Endothelial cell (in vitro differentiated cells): ENCODE measurements at regions not wholly inside any gene's neighbourhood (a gene's known extent, or its start where the extent isn't known, plus 50 kb on each side); places are given as distances from the start of the nearest gene placed in this dataset.
"Not testable (repeated sequence)": the region's sequence is repeated elsewhere in the genome, so short reads cannot be mapped to it uniquely, and the experiment has no call there.

Source experiments
- DNase-seq: peaks from one replicate; pipeline ENCODE4 v3.0.0; 2021; ENCODE audit warnings: low spot score
- H3K27ac Mint-ChIP-seq: one replicate; pipeline ENCODE4 v1.8.0; 2021; ENCODE audit warnings: mixed read lengths, inconsistent platforms; ENCODE audit not compliant: unreplicated experiment
- H3K27me3 Mint-ChIP-seq: one replicate; pipeline ENCODE4 v1.8.0; 2021; ENCODE audit warnings: mild to moderate bottlenecking, moderate library complexity, mixed read lengths, inconsistent platforms; ENCODE audit not compliant: unreplicated experiment
- H3K36me3 Mint-ChIP-seq: one replicate; pipeline ENCODE4 v1.8.0; 2021; ENCODE audit warnings: mild to moderate bottlenecking, low read depth, mixed read lengths, inconsistent platforms; ENCODE audit not compliant: unreplicated experiment
- H3K4me1 Mint-ChIP-seq: one replicate; pipeline ENCODE4 v1.8.0; 2021; ENCODE audit warnings: mild to moderate bottlenecking, mixed read lengths, inconsistent platforms; ENCODE audit not compliant: unreplicated experiment
- H3K4me3 Mint-ChIP-seq: one replicate; pipeline ENCODE4 v1.8.0; 2021; ENCODE audit warnings: mild to moderate bottlenecking, mixed read lengths, inconsistent platforms; ENCODE audit not compliant: unreplicated experiment
- H3K9me3 Mint-ChIP-seq: one replicate; pipeline ENCODE4 v1.8.0; 2021; ENCODE audit warnings: mixed read lengths, inconsistent platforms; ENCODE audit not compliant: unreplicated experiment
- TF ChIP-seq, protein P1 (sequence below): fragments of 200-600 bp; sonication (generic); IDR thresholded peaks from one replicate; pipeline ENCODE4 v1.5.0; 2021; ENCODE audit warnings: antibody characterized with exemption; ENCODE audit not compliant: unreplicated experiment

- no peaks in the 10 kb centered on the region for H3K9me3 Mint-ChIP-seq
- no peak overlapping the region for H3K27ac Mint-ChIP-seq
- H3K4me3 Mint-ChIP-seq = no peak overlapping the region
- TF ChIP-seq, protein P1, sequence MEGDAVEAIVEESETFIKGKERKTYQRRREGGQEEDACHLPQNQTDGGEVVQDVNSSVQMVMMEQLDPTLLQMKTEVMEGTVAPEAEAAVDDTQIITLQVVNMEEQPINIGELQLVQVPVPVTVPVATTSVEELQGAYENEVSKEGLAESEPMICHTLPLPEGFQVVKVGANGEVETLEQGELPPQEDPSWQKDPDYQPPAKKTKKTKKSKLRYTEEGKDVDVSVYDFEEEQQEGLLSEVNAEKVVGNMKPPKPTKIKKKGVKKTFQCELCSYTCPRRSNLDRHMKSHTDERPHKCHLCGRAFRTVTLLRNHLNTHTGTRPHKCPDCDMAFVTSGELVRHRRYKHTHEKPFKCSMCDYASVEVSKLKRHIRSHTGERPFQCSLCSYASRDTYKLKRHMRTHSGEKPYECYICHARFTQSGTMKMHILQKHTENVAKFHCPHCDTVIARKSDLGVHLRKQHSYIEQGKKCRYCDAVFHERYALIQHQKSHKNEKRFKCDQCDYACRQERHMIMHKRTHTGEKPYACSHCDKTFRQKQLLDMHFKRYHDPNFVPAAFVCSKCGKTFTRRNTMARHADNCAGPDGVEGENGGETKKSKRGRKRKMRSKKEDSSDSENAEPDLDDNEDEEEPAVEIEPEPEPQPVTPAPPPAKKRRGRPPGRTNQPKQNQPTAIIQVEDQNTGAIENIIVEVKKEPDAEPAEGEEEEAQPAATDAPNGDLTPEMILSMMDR = no peak
- H3K27me3 Mint-ChIP-seq = peaks cover 3% of the 10 kb centered on the region
- no peak for DNase-seq
- H3K4me1 Mint-ChIP-seq = peaks cover 2% of the 10 kb centered on the region
- no peaks in the 10 kb centered on the region for H3K36me3 Mint-ChIP-seq
Measured at GRCh38 chr1:221865808-221866207, 123.9 kb upstream of the DUSP10 start.

GRCh38 chr1:221863635-221864034 is 121.7 kb upstream of the DUSP10 start:
- DNase-seq = no peak
- TF ChIP-seq, protein P1 = no peak
- H3K4me1 Mint-ChIP-seq = peaks cover 2% of the 10 kb centered on the region
- peaks cover 3% of the 10 kb centered on the region for H3K27me3 Mint-ChIP-seq
- no peak overlapping the region for H3K4me3 Mint-ChIP-seq
- no peak overlapping the region for H3K27ac Mint-ChIP-seq
- no peaks in the 10 kb centered on the region for H3K36me3 Mint-ChIP-seq
- H3K9me3 Mint-ChIP-seq = no peaks in the 10 kb centered on the region

- TF ChIP-seq, protein P1 = no peak
- no peak for DNase-seq
- peaks cover 3% of the 10 kb centered on the region for H3K27me3 Mint-ChIP-seq
- H3K9me3 Mint-ChIP-seq = no peaks in the 10 kb centered on the region
- no peaks in the 10 kb centered on the region for H3K36me3 Mint-ChIP-seq
- H3K4me1 Mint-ChIP-seq = peaks cover 2% of the 10 kb centered on the region
- H3K27ac Mint-ChIP-seq = no peak overlapping the region
- no peak overlapping the region for H3K4me3 Mint-ChIP-seq
Measured at GRCh38 chr1:221862971-221863370, 121.1 kb upstream of the DUSP10 start.

DNA sequence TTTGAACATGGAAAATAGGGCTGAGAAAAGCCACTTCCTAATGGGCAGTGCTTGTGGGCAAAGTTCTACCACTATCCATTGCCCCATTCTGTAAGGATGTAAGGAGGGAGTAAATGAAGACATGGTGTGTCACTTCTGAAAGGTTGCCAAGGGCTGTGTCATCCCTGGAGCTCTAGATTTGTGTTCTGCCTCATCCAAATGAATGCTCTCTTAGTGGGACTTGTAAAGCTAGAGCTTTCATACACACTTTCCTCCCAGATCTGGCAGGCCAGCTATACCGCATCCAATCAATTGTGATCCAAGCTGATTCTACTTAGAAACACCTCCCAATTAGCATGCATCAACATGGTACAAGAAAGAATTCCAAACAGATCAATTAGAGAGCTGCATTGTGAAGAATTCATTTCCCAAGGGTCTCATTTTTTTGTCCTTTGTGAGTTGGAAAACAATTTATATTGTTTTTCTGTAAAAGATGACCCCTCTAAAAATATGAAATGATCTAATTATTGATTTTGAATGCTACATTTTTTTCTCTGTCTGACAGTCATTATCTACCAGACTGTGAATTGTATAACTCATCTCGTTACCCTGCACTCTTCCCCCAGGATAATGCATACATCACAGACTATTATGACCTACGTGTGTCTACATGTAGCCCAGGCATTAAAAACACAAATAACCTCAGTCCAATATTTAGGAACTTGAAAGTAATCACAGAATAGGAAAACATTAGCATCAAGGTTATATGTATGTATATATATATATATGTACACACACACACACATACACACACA is 117.1 kb upstream of the DUSP10 start:
- Mint-ChIP-seq H3K4me3 (no peak overlapping the region), H3K9me3 (no peaks in the 10 kb centered on the region), H3K27ac (no peak overlapping the region), H3K36me3 (no peaks in the 10 kb centered on the region), H3K27me3 (no peaks in the 10 kb centered on the region), H3K4me1 (peaks cover 2% of the 10 kb centered on the region)
- TF ChIP-seq, protein P1 = no peak
- no peak for DNase-seq

- H3K36me3 Mint-ChIP-seq, H3K4me3 Mint-ChIP-seq, H3K9me3 Mint-ChIP-seq, H3K27me3 Mint-ChIP-seq, H3K4me1 Mint-ChIP-seq, DNase-seq: not testable (repeated sequence)
- TF ChIP-seq, protein P1 = peak; percentile 29
- peak overlapping the region; percentile 2 for H3K27ac Mint-ChIP-seq
Measured at GRCh38 chr1:221857094-221857444, 115.2 kb upstream of the DUSP10 start.
